Activated CD8-positive, alpha-beta T cell treated with anti-CD3 and anti-CD28 coated beads, Interleukin-2, amount 10 ng/mL, durations not matched to agents 7 days and 5 days (primary cell): ENCODE measurements at regions not wholly inside any gene's neighbourhood (a gene's known extent, or its start where the extent isn't known, plus 50 kb on each side); places are given as distances from the start of the nearest gene placed in this dataset.

Source experiments
- ATAC-seq: fragments of 150-1000 bp; cut with Tn5 transposase; one replicate; pipeline ENCODE4 v1.10.0; 2021; ENCODE audit warnings: moderate library complexity
- CTCF ChIA-PET: fragments of 350-600 bp; sonication (Branson Sonifier 250); formaldehyde crosslinking; loops from one replicate; lab custom pipeline; 2021; ENCODE audit warnings: antibody characterized with exemption; lab: Charles Lee
- POLR2A ChIA-PET: fragments of 350-600 bp; sonication (Branson Sonifier 250); formaldehyde crosslinking; loops from one replicate; lab custom pipeline; 2021; ENCODE audit warnings: antibody characterized with exemption; lab: Charles Lee
- DNase-seq: peaks from one replicate; pipeline ENCODE4 v3.0.0-alpha.2; 2020
- H3K27ac Mint-ChIP-seq: one replicate; pipeline ENCODE4 v1.8.0; 2021; ENCODE audit warnings: mild to moderate bottlenecking, mixed read lengths
- H3K27me3 Mint-ChIP-seq: one replicate; pipeline ENCODE4 v1.8.0; 2021; ENCODE audit warnings: low read depth, mixed read lengths
- H3K36me3 Mint-ChIP-seq: one replicate; pipeline ENCODE4 v1.8.0; 2021; ENCODE audit warnings: low read depth, mixed read lengths
- H3K4me1 Mint-ChIP-seq: one replicate; pipeline ENCODE4 v1.8.0; 2021; ENCODE audit warnings: low read depth, mixed read lengths
- H3K4me3 Mint-ChIP-seq: one replicate; pipeline ENCODE4 v1.8.0; 2021; ENCODE audit warnings: mild to moderate bottlenecking, mixed read lengths
- H3K9me3 Mint-ChIP-seq: one replicate; pipeline ENCODE4 v1.8.0; 2022; ENCODE audit warnings: mixed read lengths; ENCODE audit not compliant: insufficient read depth

GRCh38 chr2:19070886-19071285, 287.5 kb downstream of the OSR1 start:
- no peaks in the 10 kb centered on the region for H3K4me1 Mint-ChIP-seq
- H3K27ac Mint-ChIP-seq: no peak overlapping the region
- CTCF ChIA-PET: no interaction called here
- no peaks in the 10 kb centered on the region for H3K27me3 Mint-ChIP-seq
- no peaks in the 10 kb centered on the region for H3K9me3 Mint-ChIP-seq
- H3K36me3 Mint-ChIP-seq: no peaks in the 10 kb centered on the region
- no peak for ATAC-seq
- DNase-seq: no peak
- POLR2A ChIA-PET: no interaction called here
- no peak overlapping the region for H3K4me3 Mint-ChIP-seq

- no peak for DNase-seq
- H3K4me3 Mint-ChIP-seq: no peak overlapping the region
- CTCF ChIA-PET: no interaction called here
- no peak overlapping the region for H3K27ac Mint-ChIP-seq
- H3K4me1 Mint-ChIP-seq: no peaks in the 10 kb centered on the region
- POLR2A ChIA-PET: no interaction called here
- no peak for ATAC-seq
- no peaks in the 10 kb centered on the region for H3K36me3 Mint-ChIP-seq
- H3K9me3 Mint-ChIP-seq: no peaks in the 10 kb centered on the region
- no peaks in the 10 kb centered on the region for H3K27me3 Mint-ChIP-seq
Observed at GRCh38 chr2:19068206-19068605, 290.2 kb downstream of the OSR1 start.

GRCh38 chr2:19062370-19062769, 296.1 kb downstream of the OSR1 start:
- Mint-ChIP-seq H3K9me3 (no peaks in the 10 kb centered on the region), H3K27ac (no peak overlapping the region), H3K4me3 (no peak overlapping the region), H3K4me1 (peaks cover 7% of the 10 kb centered on the region), H3K27me3 (no peaks in the 10 kb centered on the region), H3K36me3 (no peaks in the 10 kb centered on the region)
- DNase-seq: no peak
- ATAC-seq: no peak
- ChIA-PET POLR2A (no interaction called here), CTCF (no interaction called here)

GRCh38 chr2:19059076-19059475, 299.3 kb downstream of the OSR1 start:
- no peaks in the 10 kb centered on the region for H3K9me3 Mint-ChIP-seq
- POLR2A ChIA-PET: no interaction called here
- CTCF ChIA-PET: no interaction called here
- ATAC-seq: no peak
- no peak for DNase-seq
- H3K36me3 Mint-ChIP-seq: no peaks in the 10 kb centered on the region
- peaks cover 7% of the 10 kb centered on the region for H3K4me1 Mint-ChIP-seq
- no peak overlapping the region for H3K27ac Mint-ChIP-seq
- H3K4me3 Mint-ChIP-seq: no peak overlapping the region
- no peaks in the 10 kb centered on the region for H3K27me3 Mint-ChIP-seq

GRCh38 chr2:19051203-19051831, 307.1 kb downstream of the OSR1 start:
- CTCF ChIA-PET: no interaction called here
- POLR2A ChIA-PET: no interaction called here
- Mint-ChIP-seq H3K27ac (no peak overlapping the region), H3K4me1 (no peaks in the 10 kb centered on the region), H3K36me3 (no peaks in the 10 kb centered on the region), H3K4me3 (no peak overlapping the region), H3K27me3 (no peaks in the 10 kb centered on the region), H3K9me3 (no peaks in the 10 kb centered on the region)
- ATAC-seq (no peak), DNase-seq (no peak)

GRCh38 chr2:19050354-19050753, 308.1 kb downstream of the OSR1 start:
- DNase-seq (no peak), ATAC-seq (no peak)
- Mint-ChIP-seq H3K27me3 (no peaks in the 10 kb centered on the region), H3K27ac (no peak overlapping the region), H3K36me3 (no peaks in the 10 kb centered on the region), H3K4me3 (no peak overlapping the region), H3K9me3 (no peaks in the 10 kb centered on the region), H3K4me1 (no peaks in the 10 kb centered on the region)
- ChIA-PET POLR2A (no interaction called here), CTCF (no interaction called here)

- H3K9me3 Mint-ChIP-seq: no peaks in the 10 kb centered on the region
- H3K27me3 Mint-ChIP-seq: no peaks in the 10 kb centered on the region
- ChIA-PET CTCF (no interaction called here), POLR2A (no interaction called here)
- no peak for ATAC-seq
- no peaks in the 10 kb centered on the region for H3K4me1 Mint-ChIP-seq
- no peak overlapping the region for H3K4me3 Mint-ChIP-seq
- DNase-seq: no peak
- no peaks in the 10 kb centered on the region for H3K36me3 Mint-ChIP-seq
- H3K27ac Mint-ChIP-seq: no peak overlapping the region
Observed at GRCh38 chr2:19048593-19049266, 309.7 kb downstream of the OSR1 start.

- ChIA-PET CTCF (no interaction called here), POLR2A (no interaction called here)
- DNase-seq (no peak), ATAC-seq (no peak)
- H3K27ac Mint-ChIP-seq: no peak overlapping the region
- H3K9me3 Mint-ChIP-seq: no peaks in the 10 kb centered on the region
- no peaks in the 10 kb centered on the region for H3K36me3 Mint-ChIP-seq
- no peaks in the 10 kb centered on the region for H3K27me3 Mint-ChIP-seq
- H3K4me3 Mint-ChIP-seq: no peak overlapping the region
- H3K4me1 Mint-ChIP-seq: no peaks in the 10 kb centered on the region
Observed at GRCh38 chr2:19046986-19047780, 311.2 kb downstream of the OSR1 start.

- H3K27ac Mint-ChIP-seq: no peak overlapping the region
- ATAC-seq (no peak), DNase-seq (no peak)
- no peaks in the 10 kb centered on the region for H3K4me1 Mint-ChIP-seq
- no peaks in the 10 kb centered on the region for H3K27me3 Mint-ChIP-seq
- ChIA-PET CTCF (no interaction called here), POLR2A (no interaction called here)
- H3K9me3 Mint-ChIP-seq: no peaks in the 10 kb centered on the region
- no peaks in the 10 kb centered on the region for H3K36me3 Mint-ChIP-seq
- no peak overlapping the region for H3K4me3 Mint-ChIP-seq
Observed at GRCh38 chr2:19045151-19045550, 313.3 kb downstream of the OSR1 start.

- no peaks in the 10 kb centered on the region for H3K4me1 Mint-ChIP-seq
- no peaks in the 10 kb centered on the region for H3K9me3 Mint-ChIP-seq
- no peak overlapping the region for H3K4me3 Mint-ChIP-seq
- no peak for DNase-seq
- no peak for ATAC-seq
- POLR2A ChIA-PET: no interaction called here
- no peaks in the 10 kb centered on the region for H3K27me3 Mint-ChIP-seq
- H3K27ac Mint-ChIP-seq: no peak overlapping the region
- H3K36me3 Mint-ChIP-seq: no peaks in the 10 kb centered on the region
- CTCF ChIA-PET: no interaction called here
Observed at GRCh38 chr2:19043893-19044292, 314.5 kb downstream of the OSR1 start.

GRCh38 chr2:19041434-19042041, 316.9 kb downstream of the OSR1 start:
- no peaks in the 10 kb centered on the region for H3K9me3 Mint-ChIP-seq
- no peak overlapping the region for H3K4me3 Mint-ChIP-seq
- no peaks in the 10 kb centered on the region for H3K27me3 Mint-ChIP-seq
- H3K27ac Mint-ChIP-seq: no peak overlapping the region
- H3K36me3 Mint-ChIP-seq: no peaks in the 10 kb centered on the region
- DNase-seq: no peak
- no peaks in the 10 kb centered on the region for H3K4me1 Mint-ChIP-seq
- ChIA-PET CTCF (no interaction called here), POLR2A (no interaction called here)
- no peak for ATAC-seq
